ENCODE measurements at regions not wholly inside any gene's neighbourhood (a gene's known extent, or its start where the extent isn't known, plus 50 kb on each side); places are given as distances from the start of the nearest gene placed in this dataset.
"Not testable (repeated sequence)": the region's sequence is repeated elsewhere in the genome, so short reads cannot be mapped to it uniquely, and the experiment has no call there.

DNA sequence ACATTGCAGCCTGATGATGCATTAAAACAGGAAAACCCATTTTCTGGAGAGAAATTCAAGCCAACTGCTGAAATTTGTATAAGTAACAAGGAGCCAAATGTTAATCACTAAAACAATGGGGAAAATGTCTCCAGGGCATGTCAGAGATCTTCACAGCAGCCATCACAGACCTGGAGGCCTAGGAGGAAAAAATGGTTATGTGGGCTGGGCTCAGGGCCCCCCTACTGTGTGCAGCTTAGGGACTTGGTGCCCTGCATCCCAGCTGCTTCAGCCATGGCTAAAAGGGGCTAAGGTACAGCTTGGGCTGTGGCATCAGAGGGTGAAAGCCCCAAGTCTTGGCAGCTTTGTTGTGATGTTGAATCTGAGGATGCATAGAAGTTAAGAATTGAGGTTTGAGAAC, 479.8 kb downstream of the BCKDHB start:
- Histone ChIP-seq H3K27ac (no peak overlapping the region), H3K4me3 (no peak overlapping the region), H3K4me1 (no peaks in the 10 kb centered on the region), H3K36me3 (no peaks in the 10 kb centered on the region), H3K27me3 (no peaks in the 10 kb centered on the region), H3K9me3 (no peaks in the 10 kb centered on the region)
- intact Hi-C loops (cut with DNase I), result no loop called here
- ATAC-seq (no peak), DNase-seq (no peak)
- TF ChIP-seq, protein P1, sequence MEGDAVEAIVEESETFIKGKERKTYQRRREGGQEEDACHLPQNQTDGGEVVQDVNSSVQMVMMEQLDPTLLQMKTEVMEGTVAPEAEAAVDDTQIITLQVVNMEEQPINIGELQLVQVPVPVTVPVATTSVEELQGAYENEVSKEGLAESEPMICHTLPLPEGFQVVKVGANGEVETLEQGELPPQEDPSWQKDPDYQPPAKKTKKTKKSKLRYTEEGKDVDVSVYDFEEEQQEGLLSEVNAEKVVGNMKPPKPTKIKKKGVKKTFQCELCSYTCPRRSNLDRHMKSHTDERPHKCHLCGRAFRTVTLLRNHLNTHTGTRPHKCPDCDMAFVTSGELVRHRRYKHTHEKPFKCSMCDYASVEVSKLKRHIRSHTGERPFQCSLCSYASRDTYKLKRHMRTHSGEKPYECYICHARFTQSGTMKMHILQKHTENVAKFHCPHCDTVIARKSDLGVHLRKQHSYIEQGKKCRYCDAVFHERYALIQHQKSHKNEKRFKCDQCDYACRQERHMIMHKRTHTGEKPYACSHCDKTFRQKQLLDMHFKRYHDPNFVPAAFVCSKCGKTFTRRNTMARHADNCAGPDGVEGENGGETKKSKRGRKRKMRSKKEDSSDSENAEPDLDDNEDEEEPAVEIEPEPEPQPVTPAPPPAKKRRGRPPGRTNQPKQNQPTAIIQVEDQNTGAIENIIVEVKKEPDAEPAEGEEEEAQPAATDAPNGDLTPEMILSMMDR (IDR thresholded peaks at IDR 0.05), result no peak
- no peak for TF ChIP-seq POLR2A (IDR thresholded peaks at IDR 0.05)

DNA sequence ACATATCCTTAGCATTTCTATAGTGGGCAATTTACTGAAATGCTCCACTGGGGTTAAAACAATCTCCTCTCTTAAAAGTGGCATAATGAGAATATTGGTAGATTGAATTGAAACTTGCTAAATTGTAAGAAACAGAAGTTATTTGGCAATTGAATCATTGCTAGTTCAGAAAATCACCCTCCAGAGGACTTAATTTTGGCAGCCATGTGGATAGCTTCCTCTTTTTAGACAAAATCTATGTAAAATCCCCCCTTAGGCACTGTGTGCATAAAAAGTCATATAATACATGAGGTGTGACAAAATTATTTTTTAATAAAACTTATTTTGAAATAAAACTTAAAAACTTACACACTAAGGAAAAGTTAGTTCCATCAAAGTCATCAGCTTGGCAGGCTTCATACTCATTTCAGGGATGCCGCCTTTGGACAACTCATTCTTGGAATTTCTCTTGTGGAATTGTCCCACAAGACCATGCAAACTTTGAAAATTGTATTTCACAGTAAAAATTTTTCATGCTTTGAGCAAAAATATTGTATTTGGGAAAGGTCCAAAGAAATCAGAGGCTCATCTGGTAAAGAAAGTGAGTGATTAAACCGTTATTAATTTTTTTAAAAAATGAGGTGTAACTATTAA, 473.0 kb downstream of the BCKDHB start:
- no peak overlapping the region for H3K4me3 ChIP-seq
- no peaks in the 10 kb centered on the region for H3K4me1 ChIP-seq
- H3K27ac ChIP-seq, result no peak overlapping the region
- WGBS (ENCODE audit: insufficient coverage, low coverage, low lambda C conversion rate, missing lambda C conversion rate), result 100% methylated on average over 2 of the region's 2 CpGs
- no peaks in the 10 kb centered on the region for H3K27me3 ChIP-seq
- TF ChIP-seq, protein P1 (IDR thresholded peaks at IDR 0.05), result no peak
- no peak for TF ChIP-seq POLR2A (IDR thresholded peaks at IDR 0.05)
- H3K36me3 ChIP-seq, result no peaks in the 10 kb centered on the region
- no peaks in the 10 kb centered on the region for H3K9me3 ChIP-seq
- ATAC-seq, result no peak
- intact Hi-C loops (cut with DNase I), result no loop called here
- no peak for DNase-seq

DNA sequence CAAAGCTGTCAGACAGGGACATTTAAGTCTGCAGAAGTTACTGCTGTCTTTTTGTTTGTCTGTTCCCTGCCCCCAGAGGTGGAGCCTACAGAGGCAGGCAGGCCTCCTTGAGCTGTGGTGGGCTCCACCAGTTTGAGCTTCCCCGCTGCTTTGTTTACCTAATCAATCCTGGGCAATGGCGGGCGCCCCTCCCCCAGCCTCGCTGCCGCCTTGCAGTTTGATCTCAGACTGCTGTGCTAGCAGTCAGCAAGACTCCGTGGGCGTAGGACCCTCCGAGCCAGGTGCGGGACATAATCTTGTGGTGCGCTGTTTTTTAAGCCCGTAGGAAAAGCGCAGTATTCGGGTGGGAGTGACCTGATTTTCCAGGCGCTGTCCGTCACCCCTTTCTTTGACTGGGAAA, 466.8 kb downstream of the BCKDHB start:
- ATAC-seq; H3K4me1 ChIP-seq; intact Hi-C loops (cut with DNase I); H3K9me3 ChIP-seq; DNase-seq; H3K27me3 ChIP-seq; H3K36me3 ChIP-seq; H3K4me3 ChIP-seq; H3K27ac ChIP-seq: not testable (repeated sequence)
- WGBS (ENCODE audit: insufficient coverage, low coverage, low lambda C conversion rate, missing lambda C conversion rate), result 8% methylated on average over 5 of the region's 15 CpGs

DNA sequence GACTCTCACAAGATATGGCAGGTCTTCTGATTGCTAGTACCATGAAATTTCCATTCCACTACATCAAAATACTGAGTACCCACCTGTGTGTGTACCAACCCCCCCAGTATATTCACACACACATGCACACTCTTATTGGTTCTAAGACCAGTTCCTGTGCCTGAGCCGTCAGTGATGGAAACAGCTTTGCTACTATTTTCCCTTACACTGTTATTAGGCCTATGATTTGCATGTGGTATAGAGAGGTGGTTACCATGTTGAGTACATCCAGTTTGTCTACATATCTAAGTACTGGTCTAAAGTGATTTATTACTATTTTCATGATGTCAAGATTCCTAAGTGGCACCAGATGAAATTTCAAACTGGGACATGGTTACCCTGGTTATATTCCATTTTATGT, 459.9 kb downstream of the BCKDHB start:
- H3K36me3 ChIP-seq, result no peaks in the 10 kb centered on the region
- intact Hi-C loops (cut with DNase I), result no loop called here
- DNase-seq, result no peak
- 67% methylated on average over 1 of the region's 1 CpG for WGBS (ENCODE audit: insufficient coverage, low coverage, low lambda C conversion rate, missing lambda C conversion rate)
- ATAC-seq, result no peak
- H3K4me3 ChIP-seq, result no peak overlapping the region
- no peak for TF ChIP-seq POLR2A (IDR thresholded peaks at IDR 0.05)
- TF ChIP-seq, protein P1 (IDR thresholded peaks at IDR 0.05), result no peak
- no peaks in the 10 kb centered on the region for H3K4me1 ChIP-seq
- no peaks in the 10 kb centered on the region for H3K27me3 ChIP-seq
- no peaks in the 10 kb centered on the region for H3K9me3 ChIP-seq
- no peak overlapping the region for H3K27ac ChIP-seq

DNA sequence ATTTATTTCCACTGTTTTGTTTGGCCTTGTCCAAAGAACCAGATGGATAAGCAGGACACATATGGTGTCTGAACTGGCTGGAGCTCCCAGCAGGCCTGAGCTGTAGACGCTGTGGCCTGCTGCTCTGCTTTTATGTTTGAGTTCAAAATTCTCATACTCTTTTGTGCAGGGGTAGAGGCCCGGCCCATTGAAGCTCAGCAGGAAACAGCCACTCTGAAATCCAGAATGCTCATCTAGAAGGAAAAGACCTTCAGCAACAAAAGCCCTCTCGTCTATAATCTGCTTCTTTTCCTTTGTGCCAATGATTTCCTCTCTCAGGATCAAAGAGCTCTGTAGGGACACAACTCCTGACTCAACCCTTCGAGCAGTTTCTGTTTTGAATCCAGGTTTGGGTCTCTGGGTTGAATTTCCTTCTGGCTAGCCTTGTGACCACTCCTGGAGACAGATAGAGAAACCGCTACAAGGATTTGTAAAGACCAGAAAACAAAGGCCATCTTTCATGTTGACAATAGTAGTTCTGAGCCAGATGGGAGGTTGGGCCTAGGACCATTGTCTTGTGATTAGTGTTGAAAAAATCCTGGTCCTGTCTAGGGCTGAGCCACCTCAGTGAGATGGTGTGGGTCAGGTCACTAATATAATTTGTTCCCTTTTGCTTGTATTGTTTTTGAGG, 446.7 kb downstream of the BCKDHB start:
- Histone ChIP-seq H3K4me3 (no peak overlapping the region), H3K27me3 (no peaks in the 10 kb centered on the region), H3K36me3 (no peaks in the 10 kb centered on the region), H3K9me3 (no peaks in the 10 kb centered on the region), H3K4me1 (no peaks in the 10 kb centered on the region), H3K27ac (no peak overlapping the region)
- DNase-seq, result no peak
- intact Hi-C loops (cut with DNase I), result no loop called here
- WGBS (ENCODE audit: insufficient coverage, low coverage, low lambda C conversion rate, missing lambda C conversion rate), result 78% methylated on average over 5 of the region's 5 CpGs
- ATAC-seq, result no peak
- no peak for TF ChIP-seq POLR2A (IDR thresholded peaks at IDR 0.05)
- TF ChIP-seq, protein P1 (IDR thresholded peaks at IDR 0.05), result no peak
